SK-N-SH treated with all-trans-retinoic acid at 6 μM for 48 hours (cell line): ENCODE measurements at regions not wholly inside any gene's neighbourhood (a gene's known extent, or its start where the extent isn't known, plus 50 kb on each side); places are given as distances from the start of the nearest gene placed in this dataset.

Source experiments
- ATAC-seq: fragments of 200-7000 bp; cut with Tn5 transposase; 3 replicates; pipeline ENCODE4 v1.9.1; 2020; ENCODE audit warnings: mild to moderate bottlenecking, moderate library complexity
- ARNTL ChIP-seq: fragments of 450-650 bp; formaldehyde crosslinking; IDR thresholded peaks from 2 replicates; pipeline ENCODE4 v1.5.0; 2020; ENCODE audit warnings: low read depth, mild to moderate bottlenecking, moderate library complexity, borderline replicate concordance
- BACH2 ChIP-seq: fragments of 250-450 bp; sonication (Bioruptor Pico); IDR thresholded peaks from 2 replicates; pipeline ENCODE4 v1.9.0; 2021; ENCODE audit warnings: mild to moderate bottlenecking, borderline replicate concordance
- GLIS3 ChIP-seq: fragments of 250-450 bp; sonication (Bioruptor Pico); IDR thresholded peaks from 2 replicates; pipeline ENCODE4 v1.5.0; 2020; ENCODE audit warnings: mild to moderate bottlenecking, moderate library complexity
- ISL1 ChIP-seq: fragments of 250-450 bp; sonication (Bioruptor Pico); IDR thresholded peaks from 2 replicates; pipeline ENCODE4 v2.1.2; 2022; ENCODE audit warnings: mild to moderate bottlenecking, moderate library complexity
- OSR1 ChIP-seq: fragments of 250-450 bp; sonication (Bioruptor Pico); IDR thresholded peaks from 2 replicates; pipeline ENCODE4 v1.8.0; 2022; ENCODE audit warnings: moderate library complexity, mild to moderate bottlenecking, inconsistent platforms
- PATZ1 ChIP-seq: fragments of 250-450 bp; sonication (Bioruptor Pico); IDR thresholded peaks from 2 replicates; pipeline ENCODE4 v1.8.0; 2020; ENCODE audit warnings: mild to moderate bottlenecking, moderate library complexity, borderline replicate concordance
- PPARA ChIP-seq: fragments of 250-450 bp; sonication (Bioruptor Pico); IDR thresholded peaks from 2 replicates; pipeline ENCODE4 v1.5.0; 2020; ENCODE audit warnings: mild to moderate bottlenecking, borderline replicate concordance
- TCF4 ChIP-seq: fragments of 250-450 bp; sonication (Bioruptor Pico); IDR thresholded peaks from 2 replicates; pipeline ENCODE4 v1.8.0; 2021; ENCODE audit warnings: mild to moderate bottlenecking, moderate library complexity, borderline replicate concordance
- ZC3H10 ChIP-seq: fragments of 250-450 bp; sonication (Bioruptor Pico); IDR thresholded peaks from 2 replicates; pipeline ENCODE4 v1.5.1; 2021; ENCODE audit warnings: mild to moderate bottlenecking, moderate library complexity
- ZFP3 ChIP-seq: fragments of 250-450 bp; sonication (Bioruptor Pico); IDR thresholded peaks from 2 replicates; pipeline ENCODE4 v1.5.0; 2020; ENCODE audit warnings: mild to moderate bottlenecking, moderate library complexity
- ZNF565 ChIP-seq: fragments of 450-650 bp; formaldehyde crosslinking; conservative IDR thresholded peaks from 2 replicates; pipeline ENCODE4 v1.5.0; 2020; ENCODE audit warnings: low read depth, mild to moderate bottlenecking, moderate library complexity
- ZNF70 ChIP-seq: fragments of 450-650 bp; formaldehyde crosslinking; IDR thresholded peaks from 2 replicates; pipeline ENCODE4 v1.5.0; 2020; ENCODE audit warnings: mild to moderate bottlenecking, moderate library complexity
- ZNF8 ChIP-seq: fragments of 450-650 bp; formaldehyde crosslinking; IDR thresholded peaks from 2 replicates; pipeline ENCODE4 v1.5.0; 2020; ENCODE audit warnings: mild to moderate bottlenecking, moderate library complexity
- TF ChIP-seq, protein P1 (sequence below): fragments of 250-450 bp; sonication (Bioruptor Pico); IDR thresholded peaks from 2 replicates; pipeline ENCODE4 v1.5.1; 2021; ENCODE audit warnings: mild to moderate bottlenecking, moderate library complexity
- TF ChIP-seq, protein P2 (sequence below): fragments of 250-450 bp; sonication (Bioruptor Pico); IDR thresholded peaks from 2 replicates; pipeline ENCODE4 v1.5.0; 2020; ENCODE audit warnings: mild to moderate bottlenecking, moderate library complexity
- TF ChIP-seq, protein P3 (sequence below): fragments of 250-450 bp; sonication (Bioruptor Pico); IDR thresholded peaks from 2 replicates; pipeline ENCODE4 v1.8.0; 2021; ENCODE audit warnings: low read depth, mild to moderate bottlenecking, moderate library complexity, borderline replicate concordance

DNA sequence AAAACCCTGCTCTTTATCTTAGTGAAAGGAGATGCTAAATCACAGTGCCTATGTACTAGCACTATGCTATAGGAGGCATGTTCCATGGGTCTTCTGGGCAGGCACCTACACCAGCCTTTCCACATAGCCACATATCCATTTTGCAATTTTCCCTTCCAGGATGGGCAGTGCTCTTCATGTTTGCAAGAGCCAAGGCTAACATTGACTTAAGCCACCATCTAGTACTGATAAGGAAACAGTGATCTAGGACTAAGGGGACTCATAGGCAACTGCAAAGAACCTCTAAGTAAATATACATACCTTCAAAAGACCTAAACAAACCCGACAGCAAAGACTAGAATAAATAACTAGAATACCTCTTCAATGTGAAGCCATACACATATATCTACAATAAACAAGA, 919.7 kb upstream of the GYPC start:
- ATAC-seq: no peak
- TF ChIP-seq PPARA (CRISPR knock-in tag) (no peak), ZNF8 (no peak), PATZ1 (no peak), GLIS3 (no peak), TCF4 (CRISPR knock-in tag) (no peak)
- TF ChIP-seq, protein P1, sequence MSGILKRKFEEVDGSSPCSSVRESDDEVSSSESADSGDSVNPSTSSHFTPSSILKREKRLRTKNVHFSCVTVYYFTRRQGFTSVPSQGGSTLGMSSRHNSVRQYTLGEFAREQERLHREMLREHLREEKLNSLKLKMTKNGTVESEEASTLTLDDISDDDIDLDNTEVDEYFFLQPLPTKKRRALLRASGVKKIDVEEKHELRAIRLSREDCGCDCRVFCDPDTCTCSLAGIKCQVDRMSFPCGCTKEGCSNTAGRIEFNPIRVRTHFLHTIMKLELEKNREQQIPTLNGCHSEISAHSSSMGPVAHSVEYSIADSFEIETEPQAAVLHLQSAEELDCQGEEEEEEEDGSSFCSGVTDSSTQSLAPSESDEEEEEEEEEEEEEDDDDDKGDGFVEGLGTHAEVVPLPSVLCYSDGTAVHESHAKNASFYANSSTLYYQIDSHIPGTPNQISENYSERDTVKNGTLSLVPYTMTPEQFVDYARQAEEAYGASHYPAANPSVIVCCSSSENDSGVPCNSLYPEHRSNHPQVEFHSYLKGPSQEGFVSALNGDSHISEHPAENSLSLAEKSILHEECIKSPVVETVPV (CRISPR knock-in tag): no peak
- TF ChIP-seq, protein P2, sequence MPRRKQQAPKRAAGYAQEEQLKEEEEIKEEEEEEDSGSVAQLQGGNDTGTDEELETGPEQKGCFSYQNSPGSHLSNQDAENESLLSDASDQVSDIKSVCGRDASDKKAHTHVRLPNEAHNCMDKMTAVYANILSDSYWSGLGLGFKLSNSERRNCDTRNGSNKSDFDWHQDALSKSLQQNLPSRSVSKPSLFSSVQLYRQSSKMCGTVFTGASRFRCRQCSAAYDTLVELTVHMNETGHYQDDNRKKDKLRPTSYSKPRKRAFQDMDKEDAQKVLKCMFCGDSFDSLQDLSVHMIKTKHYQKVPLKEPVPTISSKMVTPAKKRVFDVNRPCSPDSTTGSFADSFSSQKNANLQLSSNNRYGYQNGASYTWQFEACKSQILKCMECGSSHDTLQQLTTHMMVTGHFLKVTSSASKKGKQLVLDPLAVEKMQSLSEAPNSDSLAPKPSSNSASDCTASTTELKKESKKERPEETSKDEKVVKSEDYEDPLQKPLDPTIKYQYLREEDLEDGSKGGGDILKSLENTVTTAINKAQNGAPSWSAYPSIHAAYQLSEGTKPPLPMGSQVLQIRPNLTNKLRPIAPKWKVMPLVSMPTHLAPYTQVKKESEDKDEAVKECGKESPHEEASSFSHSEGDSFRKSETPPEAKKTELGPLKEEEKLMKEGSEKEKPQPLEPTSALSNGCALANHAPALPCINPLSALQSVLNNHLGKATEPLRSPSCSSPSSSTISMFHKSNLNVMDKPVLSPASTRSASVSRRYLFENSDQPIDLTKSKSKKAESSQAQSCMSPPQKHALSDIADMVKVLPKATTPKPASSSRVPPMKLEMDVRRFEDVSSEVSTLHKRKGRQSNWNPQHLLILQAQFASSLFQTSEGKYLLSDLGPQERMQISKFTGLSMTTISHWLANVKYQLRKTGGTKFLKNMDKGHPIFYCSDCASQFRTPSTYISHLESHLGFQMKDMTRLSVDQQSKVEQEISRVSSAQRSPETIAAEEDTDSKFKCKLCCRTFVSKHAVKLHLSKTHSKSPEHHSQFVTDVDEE: no peak
- TF ChIP-seq, protein P3, sequence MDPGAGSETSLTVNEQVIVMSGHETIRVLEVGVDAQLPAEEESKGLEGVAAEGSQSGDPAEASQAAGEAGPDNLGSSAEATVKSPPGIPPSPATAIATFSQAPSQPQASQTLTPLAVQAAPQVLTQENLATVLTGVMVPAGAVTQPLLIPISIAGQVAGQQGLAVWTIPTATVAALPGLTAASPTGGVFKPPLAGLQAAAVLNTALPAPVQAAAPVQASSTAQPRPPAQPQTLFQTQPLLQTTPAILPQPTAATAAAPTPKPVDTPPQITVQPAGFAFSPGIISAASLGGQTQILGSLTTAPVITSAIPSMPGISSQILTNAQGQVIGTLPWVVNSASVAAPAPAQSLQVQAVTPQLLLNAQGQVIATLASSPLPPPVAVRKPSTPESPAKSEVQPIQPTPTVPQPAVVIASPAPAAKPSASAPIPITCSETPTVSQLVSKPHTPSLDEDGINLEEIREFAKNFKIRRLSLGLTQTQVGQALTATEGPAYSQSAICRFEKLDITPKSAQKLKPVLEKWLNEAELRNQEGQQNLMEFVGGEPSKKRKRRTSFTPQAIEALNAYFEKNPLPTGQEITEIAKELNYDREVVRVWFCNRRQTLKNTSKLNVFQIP (CRISPR knock-in tag): no peak

- TF ChIP-seq ARNTL: no peak
- no peak for ATAC-seq
Observed at GRCh38 chr2:125745514-125745913, 910.4 kb upstream of the GYPC start.

DNA sequence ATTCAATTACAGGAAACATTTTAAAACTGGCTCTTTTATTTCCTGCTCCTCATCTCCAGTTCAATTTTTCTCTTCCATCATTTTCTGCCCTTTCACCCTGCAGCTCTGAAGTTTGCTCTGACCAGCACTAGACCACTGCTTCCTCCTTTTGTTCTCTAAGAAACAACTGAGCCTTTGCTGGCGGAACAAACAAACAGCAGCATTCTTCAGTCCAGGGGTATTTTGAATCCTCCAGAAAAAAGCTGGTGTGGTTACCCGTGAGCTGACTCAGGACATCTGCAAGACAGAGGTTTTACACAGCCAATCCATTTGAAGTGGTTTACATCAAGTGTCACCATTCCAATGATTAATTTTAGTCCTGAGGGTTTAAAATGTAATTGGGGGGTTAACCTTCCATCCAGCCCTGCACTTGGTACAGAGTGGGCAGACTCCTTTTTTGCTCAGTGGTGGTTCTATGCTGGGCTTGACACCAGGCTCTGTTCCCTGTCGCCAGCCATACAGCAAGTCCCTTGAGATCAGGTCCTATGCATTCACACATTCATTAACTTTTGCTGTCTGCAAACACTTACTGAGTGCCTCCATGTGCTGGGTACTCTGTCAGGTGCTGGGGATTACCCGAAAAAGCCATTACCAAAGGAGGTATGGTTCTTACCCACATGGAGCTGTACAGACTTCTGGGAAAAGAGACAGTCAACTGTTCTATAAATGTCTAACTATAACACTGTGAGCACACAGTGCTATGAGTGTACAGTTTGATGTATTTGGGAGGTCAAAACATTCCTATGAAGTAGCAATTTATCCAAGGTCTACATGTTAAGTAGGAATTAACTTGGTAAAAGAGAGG, 909.4 kb upstream of the GYPC start:
- no peak for ATAC-seq
- TF ChIP-seq ZC3H10 (no peak), ISL1 (CRISPR knock-in tag) (no peak), ZFP3 (CRISPR knock-in tag) (no peak), ZNF70 (CRISPR knock-in tag) (no peak), ZNF565 (CRISPR knock-in tag) (no peak), BACH2 (CRISPR knock-in tag) (no peak), PPARA (CRISPR knock-in tag) (no peak), OSR1 (CRISPR knock-in tag) (no peak), TCF4 (CRISPR knock-in tag) (no peak), ARNTL (no peak)
- TF ChIP-seq, protein P3 (CRISPR knock-in tag): no peak
- TF ChIP-seq, protein P2: no peak
